ENCODE measurements at regions not wholly inside any gene's neighbourhood (a gene's known extent, or its start where the extent isn't known, plus 50 kb on each side); places are given as distances from the start of the nearest gene placed in this dataset.

DNA sequence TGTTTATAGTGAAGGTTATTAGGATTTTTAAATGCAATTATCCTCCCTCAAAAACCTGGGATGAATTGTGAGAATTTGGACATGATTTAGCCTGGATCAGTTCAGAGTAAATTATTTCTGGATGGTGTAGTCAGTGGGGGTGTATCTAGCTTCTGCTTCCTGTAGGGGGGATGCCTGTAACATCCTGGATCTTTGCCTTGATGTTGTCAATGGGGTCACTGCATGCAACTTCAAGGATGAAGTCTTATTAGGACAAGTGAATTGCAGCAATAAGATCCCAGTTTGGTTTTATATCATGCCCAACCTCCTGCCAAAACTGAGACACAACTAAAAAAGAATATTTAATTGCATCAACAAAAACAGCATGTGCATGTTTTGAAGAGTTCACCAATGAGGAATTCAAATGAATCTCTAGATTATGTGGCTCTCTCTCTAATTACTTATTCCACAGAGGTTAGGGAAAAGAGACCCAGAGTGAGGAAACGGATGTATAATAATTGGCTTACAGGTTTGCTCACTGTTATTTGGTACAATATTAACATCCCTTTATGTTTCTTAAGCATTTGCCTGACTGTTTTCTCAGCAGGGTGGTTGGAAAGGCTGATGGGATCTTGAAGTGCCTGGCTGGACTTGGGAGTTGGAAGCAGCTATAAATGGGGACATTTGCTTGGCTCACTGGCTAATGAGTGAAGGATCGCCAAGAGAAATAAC, 159.8 kb downstream of the HS3ST3B1 start:
- Histone ChIP-seq H3K36me3 (ENCODE audit: insufficient read depth, low read length) (no peaks in the 10 kb centered on the region), H2AFZ (ENCODE audit: low read length) (no peak overlapping the region), H3K9ac (ENCODE audit: low read length) (no peak overlapping the region), H3K9me2 (replicated peaks; ENCODE audit: insufficient read depth, low read length) (no peaks in the 10 kb centered on the region), H3K9me3 (ENCODE audit: low read length) (no peaks in the 10 kb centered on the region), H3K27me3 (ENCODE audit: low read length) (peaks cover 2% of the 10 kb centered on the region; the same call in 1 of the 2 replicates), H3K27ac (ENCODE audit: low read length) (no peak overlapping the region), H3K79me2 (ENCODE audit: low read length) (no peaks in the 10 kb centered on the region), H3K4me1 (ENCODE audit: low read length) (no peaks in the 10 kb centered on the region), H3K4me2 (ENCODE audit: low read depth, low read length, poor library complexity, severe bottlenecking) (no peak overlapping the region), H4K20me1 (ENCODE audit: insufficient read depth, low read depth, low read length) (no peaks in the 10 kb centered on the region), H3K4me3 (ENCODE audit: low read length) (no peak overlapping the region)
- no peak for DNase-seq

DNA sequence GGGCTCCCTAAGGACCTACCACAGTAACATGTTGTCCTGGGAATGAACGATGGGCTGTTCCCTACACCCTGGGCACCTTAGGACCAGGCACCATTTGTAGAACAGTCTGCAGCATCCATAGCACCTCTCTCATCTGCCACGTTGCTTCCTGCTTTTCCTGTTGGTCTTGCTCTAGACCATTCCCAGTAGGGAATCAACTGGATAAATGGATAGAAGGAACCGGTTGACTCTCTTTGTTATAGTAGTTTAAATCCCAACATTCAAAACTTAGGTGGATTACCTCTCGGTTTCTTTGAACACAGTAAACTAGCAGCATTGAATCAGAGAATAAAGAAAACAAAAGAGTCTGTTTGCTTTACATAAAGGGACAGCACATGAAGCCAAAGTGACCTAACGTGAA, 159.1 kb downstream of the HS3ST3B1 start:
- H3K9me2 ChIP-seq (replicated peaks; ENCODE audit: insufficient read depth, low read length), result no peaks in the 10 kb centered on the region
- no peaks in the 10 kb centered on the region for H3K36me3 ChIP-seq (ENCODE audit: insufficient read depth, low read length)
- peaks cover 2% of the 10 kb centered on the region; the same call in 1 of the 2 replicates for H3K27me3 ChIP-seq (ENCODE audit: low read length)
- H3K9ac ChIP-seq (ENCODE audit: low read length), result no peak overlapping the region
- no peak overlapping the region for H2AFZ ChIP-seq (ENCODE audit: low read length)
- no peaks in the 10 kb centered on the region for H3K9me3 ChIP-seq (ENCODE audit: low read length)
- DNase-seq, result no peak
- H3K27ac ChIP-seq (ENCODE audit: low read length), result no peak overlapping the region
- H3K4me1 ChIP-seq (ENCODE audit: low read length), result no peaks in the 10 kb centered on the region
- no peaks in the 10 kb centered on the region for H3K79me2 ChIP-seq (ENCODE audit: low read length)
- H3K4me2 ChIP-seq (ENCODE audit: low read depth, low read length, poor library complexity, severe bottlenecking), result no peak overlapping the region
- H4K20me1 ChIP-seq (ENCODE audit: insufficient read depth, low read depth, low read length), result no peaks in the 10 kb centered on the region
- H3K4me3 ChIP-seq (ENCODE audit: low read length), result no peak overlapping the region

DNA sequence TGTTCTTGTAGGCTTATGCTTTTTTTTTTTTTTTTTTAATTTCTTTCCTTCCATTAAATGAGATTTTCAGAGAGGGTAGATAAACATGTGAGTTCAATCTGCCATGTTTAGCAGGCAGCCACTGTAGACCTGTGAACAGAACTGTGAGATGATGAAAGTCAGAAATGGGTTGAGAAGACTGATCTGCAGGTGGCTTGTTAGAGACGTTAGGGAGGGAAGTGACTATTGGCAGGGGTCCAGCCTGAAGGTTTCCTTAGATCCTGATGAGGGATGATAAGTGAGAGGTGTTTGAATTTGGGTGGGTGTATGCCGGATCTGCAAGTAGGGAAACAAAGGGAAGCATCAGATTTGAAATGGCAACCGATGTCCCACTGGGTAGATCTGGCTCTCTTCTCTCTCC, 157.8 kb downstream of the HS3ST3B1 start:
- H3K4me2 ChIP-seq (ENCODE audit: low read depth, low read length, poor library complexity, severe bottlenecking), result no peak overlapping the region

DNA sequence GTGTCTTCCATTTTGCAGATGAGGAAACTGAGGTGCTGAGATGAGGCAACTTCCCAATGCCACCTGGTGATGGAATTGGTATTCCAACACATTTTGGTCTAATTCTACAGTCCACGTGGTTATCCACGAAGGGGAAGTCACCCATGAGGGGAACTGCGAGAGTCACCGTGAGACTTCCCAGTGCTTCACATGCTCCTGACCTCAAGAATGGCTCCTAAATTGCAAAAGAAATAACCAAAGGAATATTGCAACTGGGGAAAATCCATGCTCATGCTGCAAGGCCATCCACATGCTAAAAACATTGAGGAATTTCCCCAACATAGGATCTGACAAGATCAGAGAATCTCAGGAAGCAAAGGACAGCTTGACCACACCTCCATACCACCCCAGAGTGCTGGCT, 153.9 kb downstream of the HS3ST3B1 start:
- H3K36me3 ChIP-seq (ENCODE audit: insufficient read depth, low read length), result no peaks in the 10 kb centered on the region
- no peaks in the 10 kb centered on the region for H3K9me3 ChIP-seq (ENCODE audit: low read length)
- no peaks in the 10 kb centered on the region for H3K79me2 ChIP-seq (ENCODE audit: low read length)
- no peak overlapping the region for H2AFZ ChIP-seq (ENCODE audit: low read length)
- H3K9ac ChIP-seq (ENCODE audit: low read length), result no peak overlapping the region
- no peak overlapping the region for H3K27ac ChIP-seq (ENCODE audit: low read length)
- H3K4me3 ChIP-seq (ENCODE audit: low read length), result no peak overlapping the region
- no peaks in the 10 kb centered on the region for H3K9me2 ChIP-seq (replicated peaks; ENCODE audit: insufficient read depth, low read length)
- DNase-seq, result no peak
- no peaks in the 10 kb centered on the region for H3K4me1 ChIP-seq (ENCODE audit: low read length)
- H4K20me1 ChIP-seq (ENCODE audit: insufficient read depth, low read depth, low read length), result no peaks in the 10 kb centered on the region
- H3K27me3 ChIP-seq (ENCODE audit: low read length), result no peaks in the 10 kb centered on the region
- H3K4me2 ChIP-seq (ENCODE audit: low read depth, low read length, poor library complexity, severe bottlenecking), result no peak overlapping the region

More for the DNA sequence above, 157.8 kb downstream of the HS3ST3B1 start:
- Histone ChIP-seq H3K4me3 (ENCODE audit: low read length) (no peak overlapping the region), H3K36me3 (ENCODE audit: insufficient read depth, low read length) (no peaks in the 10 kb centered on the region), H3K9ac (ENCODE audit: low read length) (no peak overlapping the region), H3K4me1 (ENCODE audit: low read length) (no peaks in the 10 kb centered on the region), H3K9me3 (ENCODE audit: low read length) (no peaks in the 10 kb centered on the region), H4K20me1 (ENCODE audit: insufficient read depth, low read depth, low read length) (no peaks in the 10 kb centered on the region), H3K27me3 (ENCODE audit: low read length) (peaks cover 2% of the 10 kb centered on the region; the same call in 1 of the 2 replicates), H3K27ac (ENCODE audit: low read length) (no peak overlapping the region), H3K79me2 (ENCODE audit: low read length) (no peaks in the 10 kb centered on the region), H3K9me2 (replicated peaks; ENCODE audit: insufficient read depth, low read length) (no peaks in the 10 kb centered on the region), H2AFZ (ENCODE audit: low read length) (no peak overlapping the region)
- no peak for DNase-seq

DNA sequence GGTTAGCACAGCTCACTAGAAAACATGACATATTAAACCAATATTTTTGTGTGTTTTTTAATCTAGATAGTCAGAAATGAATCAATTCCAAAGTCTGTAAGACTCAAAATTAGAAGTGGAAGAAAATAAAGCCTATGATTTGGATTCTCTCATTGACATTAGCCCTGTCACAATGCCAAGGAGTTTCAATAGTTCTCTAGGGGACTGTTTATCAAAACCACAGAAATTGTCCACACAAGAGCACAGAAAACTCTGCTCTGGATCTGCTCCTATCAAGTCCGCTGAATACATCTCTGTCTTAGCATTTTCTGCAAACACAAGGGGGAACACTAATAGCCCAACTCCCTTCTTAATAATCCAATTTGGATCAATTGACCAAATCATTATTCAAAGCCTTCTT, 152.0 kb downstream of the HS3ST3B1 start:
- no peak overlapping the region for H3K4me3 ChIP-seq (ENCODE audit: low read length)
- H3K4me2 ChIP-seq (ENCODE audit: low read depth, low read length, poor library complexity, severe bottlenecking), result no peak overlapping the region
- H3K9ac ChIP-seq (ENCODE audit: low read length), result no peak overlapping the region
- H3K27ac ChIP-seq (ENCODE audit: low read length), result no peak overlapping the region
- no peaks in the 10 kb centered on the region for H3K9me2 ChIP-seq (replicated peaks; ENCODE audit: insufficient read depth, low read length)
- DNase-seq, result no peak
- no peaks in the 10 kb centered on the region for H3K36me3 ChIP-seq (ENCODE audit: insufficient read depth, low read length)
- no peaks in the 10 kb centered on the region for H3K4me1 ChIP-seq (ENCODE audit: low read length)
- no peak overlapping the region for H2AFZ ChIP-seq (ENCODE audit: low read length)
- no peaks in the 10 kb centered on the region for H3K79me2 ChIP-seq (ENCODE audit: low read length)
- no peaks in the 10 kb centered on the region for H3K9me3 ChIP-seq (ENCODE audit: low read length)
- no peaks in the 10 kb centered on the region for H4K20me1 ChIP-seq (ENCODE audit: insufficient read depth, low read depth, low read length)
- no peaks in the 10 kb centered on the region for H3K27me3 ChIP-seq (ENCODE audit: low read length)

DNA sequence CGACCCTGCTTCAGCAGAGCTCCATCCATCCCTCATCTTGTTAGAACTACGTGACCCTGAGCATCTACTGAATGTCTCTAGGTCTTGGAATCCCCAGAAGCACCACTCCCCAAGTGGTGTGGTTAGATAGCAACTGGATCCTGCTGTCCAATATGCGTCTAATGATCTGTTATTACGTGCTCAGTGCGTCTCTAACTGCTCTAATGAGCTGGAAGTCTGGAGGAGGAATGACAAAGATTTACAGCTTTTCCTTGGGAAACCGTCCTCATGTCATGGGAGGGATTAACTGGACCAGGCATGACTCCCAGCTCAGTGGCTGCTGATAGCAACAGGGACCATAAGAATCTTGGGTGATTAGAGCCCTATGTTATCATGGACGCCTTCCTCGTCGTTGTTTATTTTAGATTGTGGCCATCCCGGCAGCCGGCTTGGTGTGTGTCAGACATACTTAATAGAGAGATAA, 150.9 kb downstream of the HS3ST3B1 start:
- DNase-seq, result no peak
- Histone ChIP-seq H3K4me2 (ENCODE audit: low read depth, low read length, poor library complexity, severe bottlenecking) (no peak overlapping the region), H4K20me1 (ENCODE audit: insufficient read depth, low read depth, low read length) (no peaks in the 10 kb centered on the region), H2AFZ (ENCODE audit: low read length) (no peak overlapping the region), H3K27ac (ENCODE audit: low read length) (no peak overlapping the region), H3K4me3 (ENCODE audit: low read length) (no peak overlapping the region), H3K4me1 (ENCODE audit: low read length) (no peaks in the 10 kb centered on the region), H3K79me2 (ENCODE audit: low read length) (no peaks in the 10 kb centered on the region), H3K9me2 (replicated peaks; ENCODE audit: insufficient read depth, low read length) (no peaks in the 10 kb centered on the region), H3K27me3 (ENCODE audit: low read length) (no peaks in the 10 kb centered on the region), H3K9ac (ENCODE audit: low read length) (no peak overlapping the region), H3K9me3 (ENCODE audit: low read length) (no peaks in the 10 kb centered on the region), H3K36me3 (ENCODE audit: insufficient read depth, low read length) (no peaks in the 10 kb centered on the region)

DNA sequence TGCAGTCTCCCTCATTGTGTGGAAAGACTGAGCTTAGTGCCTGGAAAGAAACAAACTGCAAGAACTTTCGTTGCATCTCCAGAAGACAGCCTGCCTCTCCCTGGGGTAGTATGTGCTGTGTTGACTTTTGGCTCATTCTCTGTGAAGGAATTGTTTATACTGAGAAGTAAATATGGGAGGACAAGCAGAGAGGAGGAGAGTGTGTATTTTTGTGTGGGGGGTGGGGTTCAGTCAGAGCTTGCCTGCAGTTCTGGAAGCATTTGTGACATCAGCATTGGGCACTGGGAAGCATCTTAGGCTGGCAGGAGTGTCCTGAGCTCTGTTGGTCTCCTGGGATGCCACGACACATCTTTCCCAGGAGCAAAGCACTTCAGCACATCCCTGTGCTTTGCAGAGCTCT, 147.9 kb downstream of the HS3ST3B1 start:
- Histone ChIP-seq H3K9me3 (ENCODE audit: low read length) (no peaks in the 10 kb centered on the region), H3K4me2 (ENCODE audit: low read depth, low read length, poor library complexity, severe bottlenecking) (no peak overlapping the region), H3K4me1 (ENCODE audit: low read length) (no peaks in the 10 kb centered on the region), H3K36me3 (ENCODE audit: insufficient read depth, low read length) (no peaks in the 10 kb centered on the region), H2AFZ (ENCODE audit: low read length) (no peak overlapping the region), H3K27me3 (ENCODE audit: low read length) (no peaks in the 10 kb centered on the region), H3K9me2 (replicated peaks; ENCODE audit: insufficient read depth, low read length) (no peaks in the 10 kb centered on the region), H3K27ac (ENCODE audit: low read length) (no peak overlapping the region), H3K79me2 (ENCODE audit: low read length) (no peaks in the 10 kb centered on the region), H3K9ac (ENCODE audit: low read length) (no peak overlapping the region), H4K20me1 (ENCODE audit: insufficient read depth, low read depth, low read length) (no peaks in the 10 kb centered on the region), H3K4me3 (ENCODE audit: low read length) (no peak overlapping the region)
- no peak for DNase-seq

DNA sequence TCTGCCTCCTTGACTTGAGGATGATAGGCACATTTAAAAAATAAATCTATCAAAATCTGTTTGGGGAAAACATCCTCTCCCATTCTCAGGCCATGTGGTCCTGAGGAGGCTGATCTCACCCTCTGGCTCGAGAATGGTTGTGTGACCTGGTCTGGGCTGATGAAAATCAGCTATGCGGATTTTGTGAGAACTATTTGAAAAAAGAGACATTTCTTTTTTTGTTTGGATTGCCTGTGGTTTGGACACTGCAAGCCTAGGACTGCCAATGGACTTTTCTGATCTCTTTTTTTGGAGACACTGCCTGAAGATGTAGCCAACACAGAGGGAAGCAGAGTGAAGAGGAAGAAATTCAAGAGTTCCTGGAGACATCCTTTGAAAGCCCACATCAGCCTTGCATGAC, 145.9 kb downstream of the HS3ST3B1 start:
- Histone ChIP-seq H3K9ac (ENCODE audit: low read length) (no peak overlapping the region), H3K4me1 (ENCODE audit: low read length) (no peaks in the 10 kb centered on the region), H3K27ac (ENCODE audit: low read length) (no peak overlapping the region), H3K79me2 (ENCODE audit: low read length) (no peaks in the 10 kb centered on the region), H4K20me1 (ENCODE audit: insufficient read depth, low read depth, low read length) (no peaks in the 10 kb centered on the region), H3K4me3 (ENCODE audit: low read length) (no peak overlapping the region), H3K27me3 (ENCODE audit: low read length) (no peaks in the 10 kb centered on the region), H3K36me3 (ENCODE audit: insufficient read depth, low read length) (no peaks in the 10 kb centered on the region), H3K9me2 (replicated peaks; ENCODE audit: insufficient read depth, low read length) (no peaks in the 10 kb centered on the region), H2AFZ (ENCODE audit: low read length) (no peak overlapping the region), H3K4me2 (ENCODE audit: low read depth, low read length, poor library complexity, severe bottlenecking) (no peak overlapping the region), H3K9me3 (ENCODE audit: low read length) (no peaks in the 10 kb centered on the region)
- DNase-seq, result no peak
